K562 (cell line): ENCODE measurements at regions not wholly inside any gene's neighbourhood (a gene's known extent, or its start where the extent isn't known, plus 50 kb on each side); places are given as distances from the start of the nearest gene placed in this dataset.

Source experiments
- ATAC-seq: fragments of 200-7000 bp; cut with Tn5 transposase; 3 replicates; pipeline ENCODE4 v1.9.1; 2020; ENCODE audit warnings: moderate library complexity
- BruUV-seq: library from RNA; stranded (reverse); fragments of 400-500 nt; replicated peaks from 2 replicates; lab custom pipeline; 2021; lab: Mats Ljungman, UMichigan
- CTCF ChIA-PET: fragments of 300-600 bp; formaldehyde crosslinking; extraction: SDS; loops from one replicate; lab custom pipeline; 2021; ENCODE audit warnings: low intra/inter-chr PET ratio; lab: Yijun Ruan, JAX
- POLR2A ChIA-PET: fragments of 300-600, 350-650 bp; sonication (Branson Sonifier 250); formaldehyde crosslinking; extraction: SDS; loops from one replicate; lab custom pipeline; 2021; ENCODE audit warnings: antibody characterized with exemption, inconsistent platforms; lab: Yijun Ruan, JAX
- DNase-seq, 4 experiments: peaks; one replicate each; pipeline versions ENCODE4 v3.0.0 to v3.0.0-alpha.2; 2011 to 2018; ENCODE audit warnings: low spot score in 3 of 4, mixed read lengths in 3 of 4; ENCODE audit errors: extremely low read depth in 1 of 4
- FAIRE-seq: peaks from 2 replicates; lab custom pipeline; 2011; peaks lifted over from hg19 to GRCh38; lab: Jason Lieb, UNC
- H2AFZ ChIP-seq: 2 replicates; pipeline ENCODE4 v1.6.0; 2011; ENCODE audit warnings: low read depth, low read length, control low read depth, inconsistent platforms
- H3K27ac ChIP-seq: fragments of 200-600 bp; 3 replicates; pipeline ENCODE4 v1.8.0; 2011; ENCODE audit warnings: low read depth, mild to moderate bottlenecking, control low read depth, inconsistent platforms, low read length, moderate library complexity, mixed read lengths; ENCODE audit errors: extremely low read depth
- H3K27me3 ChIP-seq, 2 experiments: fragments of 300-600 bp in 1 of 2; 2 replicates in 1 of 2; 3 replicates in 1 of 2; pipeline versions ENCODE4 v1.6.0 to v1.8.0; 2011; ENCODE audit warnings: inconsistent platforms in 2 of 2, low read length in 2 of 2, mild to moderate bottlenecking in 1 of 2, mixed read lengths in 1 of 2, moderate library complexity in 1 of 2; ENCODE audit not compliant: control insufficient read depth in 2 of 2, insufficient read depth in 2 of 2
- H3K36me3 ChIP-seq: fragments of 300-600 bp; 3 replicates; pipeline ENCODE4 v1.8.0; 2011; ENCODE audit warnings: mild to moderate bottlenecking, low read length, inconsistent platforms; ENCODE audit not compliant: control insufficient read depth, insufficient read depth
- H3K4me1 ChIP-seq, 2 experiments: fragments of 200-600 bp in 1 of 2; replicated peaks in 1 of 2; 2 replicates in 1 of 2; 3 replicates in 1 of 2; pipeline versions ENCODE4 v1.5.1 to v1.8.0; 2011; ENCODE audit warnings: inconsistent platforms in 2 of 2, low read length in 2 of 2, mild to moderate bottlenecking in 1 of 2, mixed read lengths in 1 of 2, moderate library complexity in 1 of 2; ENCODE audit not compliant: control insufficient read depth in 2 of 2, insufficient read depth in 2 of 2
- H3K4me2 ChIP-seq: 2 replicates; pipeline ENCODE4 v1.6.1; 2011; ENCODE audit warnings: low read length, control low read depth, inconsistent platforms, mixed read lengths; ENCODE audit not compliant: insufficient read depth
- H3K4me3 ChIP-seq: fragments of 200-600 bp; sonication (generic), shearing (Covaris generic); 2 replicates; pipeline ENCODE4 v1.5.1; 2016; ENCODE audit warnings: control low read depth, inconsistent platforms
- H3K79me2 ChIP-seq: fragments of 200-600 bp; 3 replicates; pipeline ENCODE4 v1.8.0; 2011; ENCODE audit warnings: low read length, inconsistent platforms; ENCODE audit not compliant: control insufficient read depth, insufficient read depth
- H3K9ac ChIP-seq, 2 experiments: 2 replicates each; pipeline versions ENCODE4 v1.6.0 to v1.6.1; 2011; ENCODE audit warnings: low read depth in 2 of 2, low read length in 2 of 2, control low read depth in 1 of 2, inconsistent platforms in 1 of 2, mild to moderate bottlenecking in 1 of 2, mixed read lengths in 1 of 2; ENCODE audit not compliant: insufficient read depth in 1 of 2
- H3K9me1 ChIP-seq: one replicate; pipeline ENCODE4 v1.6.0; 2011; ENCODE audit warnings: inconsistent platforms, mild to moderate bottlenecking, low read length, moderate library complexity; ENCODE audit not compliant: control insufficient read depth, insufficient read depth
- H3K9me3 ChIP-seq: replicated peaks from 2 replicates; pipeline ENCODE4 v1.5.1; 2011; ENCODE audit warnings: low read depth, low read length, inconsistent platforms; ENCODE audit not compliant: control insufficient read depth, insufficient read depth
- H4K20me1 ChIP-seq: replicated peaks from 2 replicates; pipeline ENCODE4 v1.6.1; 2011; ENCODE audit warnings: low read length, inconsistent platforms, mixed read lengths; ENCODE audit not compliant: control insufficient read depth, insufficient read depth
- ADNP ChIP-seq: fragments of 200-800 bp; sonication (Bioruptor generic); IDR thresholded peaks from 2 replicates; pipeline ENCODE4 v1.6.1; 2016; ENCODE audit warnings: missing genetic modification characterization, missing compliant biosample characterization
- DPF2 ChIP-seq: fragments of 450-650 bp; IDR thresholded peaks from 2 replicates; pipeline ENCODE4 v1.6.1; 2016
- NELFE ChIP-seq: IDR thresholded peaks from 2 replicates; pipeline ENCODE4 v1.6.1; 2011; ENCODE audit warnings: mild to moderate bottlenecking; ENCODE audit not compliant: insufficient read depth, insufficient read length
- RBM15 ChIP-seq: fragments of 200-400 bp; formaldehyde crosslinking; IDR thresholded peaks from 2 replicates; pipeline ENCODE4 v1.6.1; 2018; ENCODE audit warnings: mild to moderate bottlenecking, low read length, moderate library complexity; ENCODE audit not compliant: insufficient read depth
- SREBF1 ChIP-seq: fragments of 150-350 bp; IDR thresholded peaks from 2 replicates; pipeline ENCODE4 v1.6.1; 2014; ENCODE audit warnings: antibody characterized with exemption, low read depth, low read length, borderline replicate concordance
- ZNF347 ChIP-seq: fragments of 450-650 bp; formaldehyde crosslinking; IDR thresholded peaks from 2 replicates; pipeline ENCODE4 v1.4.0; 2020; ENCODE audit warnings: low read depth, mild to moderate bottlenecking, moderate library complexity
- ZNF766 ChIP-seq: fragments of 200-800 bp; sonication (Bioruptor generic); conservative IDR thresholded peaks from 2 replicates; pipeline ENCODE4 v1.6.1; 2016; ENCODE audit warnings: missing genetic modification characterization, missing compliant biosample characterization
- WGBS: fragments of 100-300 bp; shearing (Covaris generic); methylation state at CpG from one replicate; pipeline ENCODE4 v1.1.6; 2016; ENCODE audit warnings: low coverage, mixed read lengths; ENCODE audit not compliant: insufficient coverage; ENCODE audit errors: missing lambda C conversion rate; 5-methylcytosine and 5-hydroxymethylcytosine counted together
- in situ Hi-C: fragments of 300-500 bp; cut with MboI; formaldehyde crosslinking; loops from 4 replicates; pipeline ENCODE4 v1.15.0; 2018; ENCODE audit warnings: inconsistent platforms, mixed read lengths
- intact Hi-C: fragments of 100-400 bp; cut with micrococcal nuclease; formaldehyde crosslinking; loops from 2 replicates; pipeline ENCODE4 v1.14.2; 2022
- TF ChIP-seq, protein P1 (sequence below): fragments of 450-650 bp; IDR thresholded peaks from 2 replicates; pipeline ENCODE4 v1.6.1; 2016; ENCODE audit warnings: low read depth, mild to moderate bottlenecking, moderate library complexity

DNA sequence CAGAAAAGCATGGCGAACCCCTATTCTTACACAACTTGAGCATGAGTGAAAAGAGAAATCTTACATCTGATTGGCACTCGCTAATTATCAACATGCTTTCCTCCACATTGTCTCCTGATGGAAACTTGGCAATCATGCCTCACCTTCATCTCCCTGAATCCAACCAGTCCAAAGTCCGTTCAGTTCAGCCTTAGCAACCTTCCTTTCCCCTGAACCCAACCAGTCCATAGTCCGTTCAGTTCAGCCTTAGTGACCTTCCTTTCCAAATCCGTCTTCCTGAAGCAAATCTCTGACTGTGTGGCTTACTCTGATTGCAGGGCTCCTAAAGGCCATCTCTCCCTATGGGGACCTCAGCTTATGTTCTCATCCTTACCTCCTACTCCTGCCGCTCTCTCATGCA lies 538.3 kb upstream of the CLINT1 start:
- no peak for ATAC-seq
- Histone ChIP-seq H3K4me1 (no peaks in the 10 kb centered on the region), H4K20me1 (no peaks in the 10 kb centered on the region), H3K4me2 (no peak overlapping the region), H3K27ac (no peak overlapping the region), H3K4me3 (no peak overlapping the region), H3K79me2 (no peaks in the 10 kb centered on the region), H3K9me1 (no peaks in the 10 kb centered on the region), H3K9ac (no peak overlapping the region), H3K27me3 (no peaks in the 10 kb centered on the region), H3K9me3 (0 out of 2 replicates have a peak, but pooled peaks cover 2% of the 10 kb centered on the region), H3K36me3 (no peaks in the 10 kb centered on the region), H2AFZ (no peak overlapping the region)
- BruUV-seq: no TSS peak
- TF ChIP-seq ADNP (tag) (no peak), DPF2 (no peak), RBM15 (no peak), NELFE (no peak), ZNF347 (CRISPR knock-in tag) (no peak), SREBF1 (no peak), ZNF766 (no peak)
- TF ChIP-seq, protein P1, sequence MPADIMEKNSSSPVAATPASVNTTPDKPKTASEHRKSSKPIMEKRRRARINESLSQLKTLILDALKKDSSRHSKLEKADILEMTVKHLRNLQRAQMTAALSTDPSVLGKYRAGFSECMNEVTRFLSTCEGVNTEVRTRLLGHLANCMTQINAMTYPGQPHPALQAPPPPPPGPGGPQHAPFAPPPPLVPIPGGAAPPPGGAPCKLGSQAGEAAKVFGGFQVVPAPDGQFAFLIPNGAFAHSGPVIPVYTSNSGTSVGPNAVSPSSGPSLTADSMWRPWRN: no peak
- FAIRE-seq: no peak
- intact Hi-C loops (no loop called here), in situ Hi-C loops (no loop called here)
- DNase-seq: no peak
- ChIA-PET CTCF (no interaction called here), POLR2A (no interaction called here)
- 0% methylated on average over 6 of the region's 6 CpGs for whole genome bisulfite sequencing
